Esophagus (tissue), 2 donors: ENCODE measurements at regions not wholly inside any gene's neighbourhood (a gene's known extent, or its start where the extent isn't known, plus 50 kb on each side); places are given as distances from the start of the nearest gene placed in this dataset.

Experiments used
- H3K27ac ChIP-seq, 2 donors: one replicate each; pipeline ENCODE4 v1.5.1; 2013; ENCODE audit warnings: low read depth in 2 of 2, mild to moderate bottlenecking in 2 of 2, inconsistent platforms in 1 of 2, low read length in 1 of 2, moderate library complexity in 1 of 2
- H3K27me3 ChIP-seq, 2 donors: one replicate each; pipeline ENCODE4 v1.6.1; 2013; ENCODE audit warnings: low read length in 2 of 2, control low read depth in 1 of 2, mild to moderate bottlenecking in 1 of 2; ENCODE audit not compliant: insufficient read depth in 2 of 2, control insufficient read depth in 1 of 2
- H3K36me3 ChIP-seq, 2 donors: one replicate each; pipeline ENCODE4 v1.6.1; 2013; ENCODE audit warnings: low read length in 1 of 2; ENCODE audit not compliant: control insufficient read depth in 2 of 2, insufficient read depth in 2 of 2
- H3K4me1 ChIP-seq, 2 donors: one replicate each; pipeline ENCODE4 v1.6.1; 2013; ENCODE audit warnings: low read length in 1 of 2; ENCODE audit not compliant: control insufficient read depth in 2 of 2, insufficient read depth in 2 of 2
- H3K4me3 ChIP-seq, 2 donors: one replicate each; pipeline ENCODE4 v1.5.1; 2013; ENCODE audit warnings: low read length in 2 of 2, mild to moderate bottlenecking in 2 of 2, low read depth in 1 of 2, moderate library complexity in 1 of 2
- H3K9me3 ChIP-seq, 2 donors: one replicate each; pipeline ENCODE4 v1.6.1; 2013; ENCODE audit warnings: mild to moderate bottlenecking in 2 of 2, low read depth in 1 of 2, low read length in 1 of 2, moderate library complexity in 1 of 2; ENCODE audit not compliant: control insufficient read depth in 2 of 2, insufficient read depth in 1 of 2
- WGBS, 2 donors: extraction: QIAGEN DNeasy Blood & Tissue Kit; methylation state at CpG; one replicate each; pipeline ENCODE4 v1.1.7; 2013; 5-methylcytosine and 5-hydroxymethylcytosine counted together
- donor health status: healthy with polysubstance abuse.
- donor health status: Bipolar disorder and iron deficiency.

DNA sequence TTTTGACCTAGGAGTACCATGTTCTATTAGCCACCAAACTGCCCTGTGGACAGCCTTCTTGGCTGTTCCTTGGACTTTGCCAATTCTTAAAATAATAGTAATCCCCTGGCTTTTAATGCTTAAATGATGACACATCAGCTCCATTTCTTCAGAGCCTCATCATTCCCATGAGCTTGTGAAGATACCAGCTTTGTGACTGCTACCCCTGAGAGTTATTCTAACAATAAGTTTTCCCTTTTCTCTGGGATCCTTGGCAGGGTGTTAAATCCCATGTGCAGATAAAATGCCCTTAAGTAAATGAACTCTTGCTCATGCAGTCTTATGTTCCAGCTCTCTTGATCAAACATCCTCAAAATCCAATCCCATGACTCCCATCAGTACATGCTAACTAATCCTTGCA lies 415.3 kb downstream of the CETN3 start:
- Histone ChIP-seq H3K27ac (no peak overlapping the region), H3K4me3 (no peak overlapping the region), H3K36me3 (no peaks in the 10 kb centered on the region), H3K9me3 (no peaks in the 10 kb centered on the region), H3K4me1 (no peaks in the 10 kb centered on the region), H3K27me3 (no peaks in the 10 kb centered on the region)

DNA sequence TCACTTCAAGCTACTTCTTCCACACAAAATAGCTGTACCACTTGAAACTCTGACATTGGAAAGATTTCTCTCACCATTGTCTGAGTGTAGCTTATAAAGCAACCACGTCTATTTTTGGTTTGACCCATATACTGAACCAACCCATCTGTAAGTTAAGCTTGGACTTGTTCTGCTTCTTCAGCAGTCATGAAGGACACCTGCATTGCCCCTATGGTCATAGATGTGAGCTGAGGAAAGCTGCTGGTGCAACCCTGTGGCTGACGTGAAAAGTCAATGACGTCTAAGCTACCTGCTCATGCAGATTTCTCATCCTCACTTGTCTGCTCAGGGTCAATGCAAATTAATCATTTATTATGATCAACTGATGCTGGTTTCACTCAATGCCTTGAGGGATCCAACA lies 417.4 kb downstream of the CETN3 start:
- Histone ChIP-seq H3K9me3 (no peaks in the 10 kb centered on the region), H3K27me3 (no peaks in the 10 kb centered on the region), H3K27ac (no peak overlapping the region), H3K4me1 (no peaks in the 10 kb centered on the region), H3K4me3 (no peak overlapping the region), H3K36me3 (no peaks in the 10 kb centered on the region)
- whole genome bisulfite sequencing, 2 donors, result 80 to 88% methylated on average over 3 of the region's 3 CpGs

DNA sequence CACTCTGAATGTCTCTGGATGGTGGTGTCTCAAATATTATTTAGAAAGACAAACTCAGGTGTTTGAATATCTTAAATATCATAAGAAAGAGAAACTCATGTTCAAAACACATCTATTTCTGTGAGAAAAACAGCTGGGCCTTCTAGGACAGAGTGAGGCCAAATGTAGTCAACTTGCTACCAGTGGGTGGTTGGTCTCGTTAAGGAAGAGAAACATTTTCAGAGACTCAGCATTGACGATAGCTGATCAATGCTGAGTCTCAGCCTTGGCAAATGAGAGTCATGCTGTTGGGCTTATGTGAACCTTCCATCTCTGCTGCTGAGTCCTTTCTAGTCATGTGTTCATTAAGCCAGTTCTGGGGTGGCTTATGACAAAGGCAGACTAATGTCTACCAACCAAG lies 418.0 kb downstream of the CETN3 start:
- H3K4me3 ChIP-seq, result no peak overlapping the region
- H3K9me3 ChIP-seq, result no peaks in the 10 kb centered on the region
- WGBS, 2 donors, result 93 to 96% methylated on average over 2 of the region's 2 CpGs
- no peaks in the 10 kb centered on the region for H3K4me1 ChIP-seq
- H3K27me3 ChIP-seq, result no peaks in the 10 kb centered on the region
- no peak overlapping the region for H3K27ac ChIP-seq
- no peaks in the 10 kb centered on the region for H3K36me3 ChIP-seq

DNA sequence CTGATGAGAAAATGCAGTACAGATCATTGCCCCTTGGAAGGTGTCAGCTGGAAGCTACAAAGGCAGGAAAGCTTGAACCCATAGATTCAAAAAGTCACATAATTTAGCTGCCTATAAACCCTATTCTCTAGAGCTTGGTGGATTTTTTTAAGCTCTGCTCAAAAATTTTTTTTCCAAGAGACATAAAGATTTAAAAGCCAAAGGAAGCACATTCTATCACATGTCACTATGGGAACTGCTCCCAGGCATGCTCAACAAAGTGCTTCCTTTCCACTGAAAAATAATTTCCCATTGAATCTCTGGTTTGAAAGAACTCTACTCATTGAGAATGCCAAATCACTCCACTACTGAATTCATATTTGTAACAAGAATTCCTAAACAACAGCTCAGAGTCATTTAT lies 419.8 kb downstream of the CETN3 start:
- no peaks in the 10 kb centered on the region for H3K4me1 ChIP-seq
- no peaks in the 10 kb centered on the region for H3K9me3 ChIP-seq
- no peaks in the 10 kb centered on the region for H3K27me3 ChIP-seq
- no peaks in the 10 kb centered on the region for H3K36me3 ChIP-seq
- H3K27ac ChIP-seq, result no peak overlapping the region
- no peak overlapping the region for H3K4me3 ChIP-seq

DNA sequence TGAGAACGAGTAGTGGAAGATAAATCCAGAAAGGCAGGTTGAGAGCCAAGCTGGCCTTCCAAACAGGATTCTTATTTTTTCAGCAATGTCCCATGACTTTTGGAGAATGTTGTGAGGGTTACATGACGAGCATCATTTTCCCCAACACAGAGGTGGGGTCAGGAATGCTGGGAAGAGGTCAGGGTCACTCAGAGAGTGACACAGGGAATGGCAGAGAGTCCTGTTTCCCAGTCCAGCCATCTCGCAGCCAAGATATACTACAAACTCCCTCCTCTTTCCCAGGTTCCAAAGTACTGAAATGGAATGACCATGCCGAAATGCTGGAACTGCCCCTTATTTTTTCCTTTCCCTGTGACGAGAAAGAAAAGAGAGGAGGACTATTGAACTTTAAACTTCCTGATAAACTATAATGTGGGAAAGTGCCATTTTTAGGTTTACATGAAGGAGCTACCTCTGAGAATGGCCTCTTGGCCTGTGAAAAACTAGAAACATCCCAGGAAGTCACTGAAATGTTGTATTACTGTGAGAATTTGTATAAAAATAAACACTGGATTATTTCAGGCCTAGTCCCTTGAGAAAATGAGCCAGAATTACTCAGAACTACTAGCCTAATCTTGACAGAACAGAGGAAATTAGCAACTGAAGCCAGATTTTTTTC lies 420.4 kb downstream of the CETN3 start:
- WGBS, 2 donors, result 58 to 64% methylated on average over 5 of the region's 5 CpGs

DNA sequence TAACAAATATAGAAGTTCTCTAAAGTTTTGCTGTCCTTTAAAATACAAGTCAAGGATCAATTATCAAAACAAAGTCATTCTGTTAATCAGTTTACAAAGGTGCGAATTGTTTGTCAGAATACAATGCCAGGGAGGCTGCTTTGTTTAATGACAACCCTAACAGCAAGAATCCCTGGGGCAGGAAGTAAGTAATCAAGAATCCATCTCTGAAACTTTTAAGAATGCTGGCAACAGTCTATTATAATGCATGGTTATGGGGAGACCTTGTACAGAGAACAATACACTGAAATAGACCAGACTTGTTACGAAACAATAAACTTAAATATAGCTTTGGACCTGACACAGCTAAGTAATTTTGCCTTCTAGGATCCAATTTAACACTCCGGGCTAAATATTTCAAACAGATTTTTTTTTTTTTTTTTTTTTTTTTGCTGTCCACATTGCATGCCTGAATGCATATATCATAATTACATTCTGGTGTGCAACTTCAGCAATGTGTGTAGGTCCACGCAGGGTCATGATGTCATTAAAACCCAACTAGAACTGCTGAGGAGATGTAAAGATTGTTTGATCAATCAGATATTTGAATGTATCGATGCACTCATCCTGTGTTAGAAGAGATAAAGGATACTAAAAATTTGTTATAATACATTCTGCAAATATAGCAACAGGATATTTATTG lies 421.3 kb downstream of the CETN3 start:
- Histone ChIP-seq H3K36me3 (no peaks in the 10 kb centered on the region), H3K27me3 (no peaks in the 10 kb centered on the region), H3K4me3 (no peak overlapping the region), H3K4me1 (no peaks in the 10 kb centered on the region), H3K9me3 (no peaks in the 10 kb centered on the region), H3K27ac (no peak overlapping the region)
- WGBS, 2 donors, result 74% methylated on average over 5 of the region's 5 CpGs

More for the DNA sequence above, 420.4 kb downstream of the CETN3 start:
- H3K4me3 ChIP-seq, result no peak overlapping the region
- H3K27ac ChIP-seq, result no peak overlapping the region
- H3K4me1 ChIP-seq, result no peaks in the 10 kb centered on the region
- no peaks in the 10 kb centered on the region for H3K36me3 ChIP-seq
- H3K9me3 ChIP-seq, result no peaks in the 10 kb centered on the region
- H3K27me3 ChIP-seq, result no peaks in the 10 kb centered on the region

DNA sequence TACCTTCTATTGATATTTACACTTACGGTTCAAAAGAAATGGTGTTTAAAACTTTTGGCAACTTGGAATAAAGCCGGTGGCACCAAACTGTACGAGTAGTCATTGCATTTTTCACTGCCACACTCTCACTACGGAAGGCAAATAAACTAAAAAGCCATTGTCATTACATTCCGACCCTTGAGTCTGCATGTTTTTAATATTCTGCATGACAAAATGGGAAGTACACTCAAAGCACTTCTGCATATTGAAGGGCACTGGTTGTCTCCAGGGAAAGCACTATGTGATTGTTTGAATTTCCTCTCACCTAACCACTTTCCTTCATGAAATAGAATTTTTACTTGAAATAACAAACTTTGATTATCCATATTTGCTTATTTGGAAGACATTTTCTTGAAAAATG lies 426.3 kb downstream of the CETN3 start:
- WGBS, 2 donors, result 70 to 75% methylated on average over 5 of the region's 5 CpGs
- Histone ChIP-seq H3K9me3 (no peaks in the 10 kb centered on the region), H3K36me3 (no peaks in the 10 kb centered on the region), H3K27me3 (no peaks in the 10 kb centered on the region), H3K4me1 (no peaks in the 10 kb centered on the region), H3K4me3 (no peak overlapping the region), H3K27ac (no peak overlapping the region)

DNA sequence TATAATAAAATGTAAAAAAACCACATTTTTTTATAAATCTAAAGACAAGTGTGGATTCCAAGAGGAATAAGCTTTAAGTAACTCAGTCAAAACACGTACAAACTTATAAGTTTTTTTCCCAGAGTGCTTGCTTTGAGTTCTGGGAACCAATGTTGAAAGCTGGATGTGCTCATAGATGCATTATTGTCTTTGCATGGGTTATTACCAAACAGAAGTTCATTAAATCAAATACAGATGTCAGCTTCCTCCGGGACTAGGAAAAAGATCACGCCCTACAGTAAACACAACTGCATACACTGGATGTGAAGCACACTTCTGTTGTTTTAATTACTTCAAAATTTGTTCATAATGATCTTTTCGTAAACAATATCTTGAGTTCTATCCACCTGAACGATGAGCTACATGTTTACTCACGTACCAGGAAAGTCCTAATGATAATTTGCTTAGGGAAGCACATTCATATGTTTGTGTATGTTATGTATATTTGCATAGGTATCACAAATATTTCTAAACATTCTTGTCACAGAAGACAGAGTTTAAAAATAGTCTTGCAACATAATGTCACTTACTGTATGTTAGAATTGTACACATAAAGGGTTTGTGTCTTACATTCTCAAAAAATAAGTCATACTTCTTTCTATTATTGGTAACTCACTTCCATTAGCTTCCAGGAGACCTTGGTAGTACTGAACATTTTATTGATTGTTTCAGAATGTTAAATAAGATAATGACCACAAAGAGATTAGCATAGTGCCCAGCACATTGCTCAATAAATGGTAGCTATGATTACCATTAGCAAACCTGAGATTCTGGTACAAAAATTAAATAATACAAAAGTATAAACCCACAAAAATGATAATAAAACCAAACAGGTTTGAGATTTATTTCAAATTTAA lies 427.4 kb downstream of the CETN3 start:
- no peaks in the 10 kb centered on the region for H3K4me1 ChIP-seq
- no peaks in the 10 kb centered on the region for H3K36me3 ChIP-seq
- no peaks in the 10 kb centered on the region for H3K27me3 ChIP-seq
- no peak overlapping the region for H3K27ac ChIP-seq
- H3K9me3 ChIP-seq, result no peaks in the 10 kb centered on the region
- H3K4me3 ChIP-seq, result no peak overlapping the region
- WGBS, 2 donors, result 66 to 72% methylated on average over 6 of the region's 6 CpGs

DNA sequence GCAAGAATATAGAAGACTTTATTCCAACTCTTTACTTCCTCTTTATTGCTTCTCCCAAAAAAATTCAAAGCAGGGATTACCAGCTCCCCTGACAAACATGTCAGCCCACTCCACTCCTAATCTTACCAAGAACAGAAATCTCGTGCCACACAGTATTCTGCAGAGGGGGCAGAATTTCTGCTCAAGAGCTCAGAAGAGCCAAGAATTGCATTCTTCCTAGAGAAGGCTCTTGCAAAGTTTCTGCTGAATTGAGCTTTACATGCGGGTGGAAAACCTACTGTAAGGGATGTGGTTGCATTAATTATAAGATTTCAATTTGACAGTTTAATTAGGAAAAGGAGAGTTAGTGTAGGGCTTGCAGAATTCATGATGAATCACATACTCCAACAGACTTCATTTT lies 428.5 kb downstream of the CETN3 start:
- H3K9me3 ChIP-seq, result no peaks in the 10 kb centered on the region
- no peaks in the 10 kb centered on the region for H3K36me3 ChIP-seq
- 52 to 64% methylated on average over 2 of the region's 2 CpGs for WGBS, 2 donors
- H3K27me3 ChIP-seq, result no peaks in the 10 kb centered on the region
- no peaks in the 10 kb centered on the region for H3K4me1 ChIP-seq
- no peak overlapping the region for H3K27ac ChIP-seq
- H3K4me3 ChIP-seq, result no peak overlapping the region
